GM19468 (cell line): ENCODE measurements at regions not wholly inside any gene's neighbourhood (a gene's known extent, or its start where the extent isn't known, plus 50 kb on each side); places are given as distances from the start of the nearest gene placed in this dataset.
"Not testable (repeated sequence)": the region's sequence is repeated elsewhere in the genome, so short reads cannot be mapped to it uniquely, and the experiment has no call there.

Source experiments
- ATAC-seq: cut with Tn5 transposase; IDR thresholded peaks from one replicate; pipeline ENCODE4 v1.9.1; 2021; ENCODE audit warnings: mild to moderate bottlenecking, moderate library complexity, moderate number of reproducible peaks; ENCODE audit not compliant: unreplicated experiment; ENCODE audit errors: extremely low read depth

DNA sequence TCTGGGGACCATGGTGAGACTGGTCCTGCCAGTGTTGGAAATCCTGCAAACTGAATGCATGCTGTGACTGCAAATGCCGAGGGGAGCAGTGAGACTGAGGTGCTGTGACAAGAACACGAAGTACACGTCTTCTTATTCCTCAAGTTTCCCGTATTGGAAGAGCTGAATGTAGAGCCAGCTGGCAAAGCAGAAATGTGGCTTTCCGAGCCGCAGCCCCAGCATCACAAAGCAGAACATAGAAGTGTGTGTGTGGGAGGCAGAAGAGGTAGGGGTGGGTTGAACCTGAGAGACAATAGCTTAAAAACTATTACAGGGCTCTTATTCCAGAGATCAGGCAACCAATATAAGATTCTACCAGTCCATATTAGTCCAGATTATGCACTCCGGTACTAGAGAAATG lies 98.8 kb downstream of the CARTPT start:
- ATAC-seq = no peak

DNA sequence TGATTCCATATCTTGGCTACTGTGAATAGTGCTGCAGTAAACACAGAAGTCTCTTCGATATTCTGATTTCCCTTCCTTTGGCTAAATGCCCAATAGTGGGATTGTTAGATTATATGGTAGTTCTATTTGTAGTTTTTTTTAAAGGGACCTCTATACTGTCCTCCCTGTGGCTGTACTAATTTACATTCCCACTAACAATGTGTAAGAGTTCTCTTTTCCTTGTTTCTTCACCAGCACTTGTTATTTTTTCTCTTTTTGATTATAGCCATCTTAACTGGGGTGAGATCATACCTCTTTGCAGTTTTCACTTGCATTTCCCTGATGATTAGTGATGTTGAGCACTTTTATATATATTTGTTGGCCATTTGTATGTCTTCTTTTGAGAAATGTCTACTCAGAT lies 102.0 kb downstream of the CARTPT start:
- no peak for ATAC-seq

DNA sequence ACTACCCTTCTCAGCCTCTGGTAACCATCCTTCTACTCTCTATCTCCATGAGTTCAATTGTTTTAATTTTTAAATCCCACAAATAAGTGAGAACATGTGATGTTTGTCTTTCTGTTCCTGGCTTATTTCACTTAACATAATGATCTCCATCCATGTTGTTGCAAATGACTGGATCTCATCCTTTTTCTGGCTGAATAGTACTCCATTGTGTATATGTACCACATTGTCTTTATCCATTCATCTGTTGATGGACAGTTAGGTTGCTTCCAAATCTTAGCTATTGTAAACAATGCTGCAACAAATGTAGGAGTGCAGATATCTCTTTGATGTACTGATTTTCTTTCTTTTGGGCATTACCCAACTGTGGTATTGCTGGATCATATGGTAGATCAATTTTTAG lies 103.0 kb downstream of the CARTPT start:
- ATAC-seq = not testable (repeated sequence)

DNA sequence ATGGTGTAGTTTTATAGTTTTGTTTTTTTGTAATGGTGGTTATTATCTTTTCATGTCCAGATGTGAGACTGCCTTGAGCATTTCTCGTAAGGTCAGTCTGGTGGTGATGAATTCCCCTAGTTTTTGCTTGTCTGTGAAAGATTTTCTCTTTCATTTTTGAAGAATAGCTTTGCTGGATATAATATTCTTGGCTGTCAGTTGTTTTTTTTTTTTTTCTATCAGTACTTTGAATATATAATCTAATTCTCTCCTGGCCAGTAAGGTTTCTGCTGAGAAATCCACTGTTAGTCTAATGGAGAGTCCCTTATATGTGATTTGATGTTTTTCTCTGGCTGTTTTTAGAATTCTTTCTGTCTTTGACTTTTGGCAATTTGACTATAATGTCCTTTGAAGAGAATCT lies 106.9 kb downstream of the CARTPT start:
- no peak for ATAC-seq

DNA sequence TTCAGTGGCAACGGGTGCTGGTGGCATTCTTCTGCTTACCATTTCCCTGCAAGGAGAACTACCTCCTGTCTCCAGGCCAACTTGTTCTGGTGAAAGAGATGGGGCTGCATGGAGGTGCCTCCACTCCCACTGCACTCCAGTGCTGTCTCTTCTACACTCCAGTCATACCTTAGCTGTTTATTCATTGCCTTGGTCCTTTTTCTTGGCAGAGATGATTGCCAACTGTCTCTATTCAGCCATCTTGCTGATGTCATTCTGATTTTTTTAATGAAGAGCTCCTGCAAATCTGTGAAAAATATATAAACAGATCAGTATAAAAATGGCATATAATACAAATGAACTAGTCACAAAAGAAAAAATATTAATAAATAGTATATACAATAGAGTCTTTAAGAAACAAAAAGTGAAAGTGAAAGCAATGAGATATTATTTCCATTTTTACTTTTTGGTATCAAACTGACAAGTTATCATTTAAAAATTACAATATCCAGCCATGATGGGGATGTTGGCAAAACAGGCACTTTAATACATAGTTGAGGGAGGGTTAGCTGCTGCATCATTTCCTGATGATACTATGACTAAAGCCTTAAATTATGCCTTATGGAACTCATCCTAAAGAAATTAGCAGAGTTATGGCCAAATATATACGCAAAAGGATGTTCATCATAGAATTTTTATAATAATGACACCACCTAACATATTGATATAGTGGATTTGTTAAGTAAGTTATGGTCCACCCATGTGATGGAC lies 109.4 kb downstream of the CARTPT start:
- no peak for ATAC-seq

DNA sequence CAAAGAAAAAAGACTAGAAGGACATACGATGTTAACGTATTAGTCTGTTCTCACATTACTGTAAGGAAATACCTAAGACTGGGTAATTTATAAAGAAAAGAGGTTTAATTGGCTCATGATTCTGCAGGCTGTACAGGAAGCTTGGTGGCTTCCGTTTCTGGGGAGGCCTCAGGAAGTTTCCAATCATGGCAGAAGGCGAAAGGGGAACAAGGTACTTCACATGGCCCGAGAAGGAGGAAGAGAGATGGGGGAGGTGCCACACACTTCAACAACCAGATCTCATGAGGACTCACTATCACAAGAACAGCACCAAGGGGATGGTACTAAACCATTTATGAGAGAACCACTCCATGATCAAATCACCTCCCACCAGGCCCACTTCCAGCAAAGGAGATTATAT lies 110.1 kb downstream of the CARTPT start:
- ATAC-seq = no peak

DNA sequence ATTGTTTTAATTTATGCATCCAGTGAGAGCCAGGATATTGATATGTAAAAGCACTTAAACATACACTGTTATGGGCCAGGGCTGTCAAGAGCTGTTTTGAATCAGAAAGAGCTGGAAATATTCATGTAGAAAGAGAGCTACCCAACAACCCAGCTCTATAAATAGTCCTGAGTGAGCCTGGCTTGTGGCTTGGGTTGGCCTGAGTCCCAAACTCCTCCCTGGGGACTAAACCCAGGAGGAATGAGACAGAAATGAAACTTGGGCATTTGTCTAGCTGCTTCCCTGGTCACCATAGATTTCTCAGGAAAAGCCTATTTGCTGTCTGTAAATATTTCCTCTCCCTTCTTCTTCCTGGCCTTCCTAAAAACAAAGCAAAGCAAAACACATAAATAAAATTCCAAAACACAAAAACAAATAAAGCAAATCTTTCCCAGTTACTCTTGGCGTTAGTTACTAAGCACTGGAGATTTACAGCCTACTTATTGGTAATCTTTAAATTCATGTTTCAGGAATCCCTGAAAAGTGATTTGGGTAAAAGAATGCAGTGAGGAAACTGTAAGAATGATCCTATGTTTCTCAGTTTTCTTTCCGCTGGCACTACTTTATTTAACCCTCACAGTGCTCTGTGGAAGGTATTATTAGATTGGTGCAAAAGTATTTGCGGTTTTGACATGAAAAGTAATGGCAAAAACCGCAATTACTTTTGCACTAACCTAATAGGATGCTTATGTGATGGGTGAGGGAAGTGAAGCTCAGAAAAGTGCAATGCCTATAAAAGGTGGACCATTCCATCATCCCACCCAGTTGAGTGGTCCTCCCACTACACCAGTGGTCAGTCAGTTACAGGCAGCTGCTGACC lies 111.8 kb downstream of the CARTPT start:
- ATAC-seq = no peak

DNA sequence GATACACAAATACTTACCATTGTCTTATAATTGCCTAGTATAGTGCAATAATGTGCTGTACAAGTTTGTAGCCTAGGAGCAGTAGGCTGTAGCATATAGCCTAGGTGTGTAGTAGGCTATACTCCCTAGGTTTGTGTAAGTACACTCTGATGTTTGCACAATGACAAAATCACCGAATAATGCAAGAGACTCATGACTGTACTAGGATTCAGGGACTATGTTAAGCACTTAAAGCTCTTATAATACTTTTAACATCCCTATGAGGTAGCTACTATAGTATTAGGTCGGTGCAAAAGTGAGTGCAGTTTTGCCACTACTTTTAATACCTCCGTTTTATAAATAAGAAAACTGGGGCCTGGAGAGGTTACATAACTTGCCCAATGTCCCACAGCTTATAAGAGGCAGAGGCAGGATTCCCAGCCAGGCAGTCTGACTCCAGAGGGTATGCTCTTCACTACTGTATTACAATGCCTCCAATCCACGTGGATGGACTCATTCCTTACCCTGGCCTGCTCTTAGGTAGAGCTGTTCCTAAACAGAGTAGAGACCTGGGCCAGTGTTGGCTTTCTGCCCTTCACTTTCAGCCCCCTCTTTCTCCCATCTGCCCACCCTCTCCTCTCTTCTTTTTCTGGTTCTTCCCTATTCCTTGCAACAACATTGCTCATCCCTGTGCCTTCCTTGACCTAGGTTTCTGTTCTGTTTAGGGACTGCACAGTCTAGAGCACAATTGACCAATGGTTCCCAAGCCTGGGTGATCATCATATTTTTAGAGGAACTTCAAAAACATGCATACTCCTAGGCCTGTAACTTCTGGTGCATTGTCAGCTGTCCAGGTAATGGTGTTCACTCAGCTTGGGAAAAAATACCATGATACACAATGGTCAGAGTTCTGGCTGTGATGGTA lies 114.0 kb downstream of the CARTPT start:
- ATAC-seq = no peak

DNA sequence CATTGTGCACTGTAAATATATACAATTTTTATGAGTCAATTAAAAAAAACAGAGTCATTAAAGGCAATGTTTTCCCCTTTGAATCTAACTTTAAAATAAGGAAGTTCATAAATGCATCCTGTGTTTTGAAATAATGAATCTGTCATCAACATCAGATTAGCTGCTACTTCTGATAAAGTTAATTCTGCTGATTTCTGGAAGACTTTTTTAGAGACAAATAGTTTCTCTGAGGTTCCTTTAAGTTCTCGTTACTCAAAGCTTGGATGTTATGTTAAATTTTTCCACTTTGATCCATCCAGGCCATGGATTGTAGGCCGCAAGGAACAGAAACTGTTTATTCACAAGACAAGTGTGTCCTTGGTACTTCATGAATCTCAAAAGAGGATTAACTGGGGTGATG lies 115.5 kb downstream of the CARTPT start:
- no peak for ATAC-seq

DNA sequence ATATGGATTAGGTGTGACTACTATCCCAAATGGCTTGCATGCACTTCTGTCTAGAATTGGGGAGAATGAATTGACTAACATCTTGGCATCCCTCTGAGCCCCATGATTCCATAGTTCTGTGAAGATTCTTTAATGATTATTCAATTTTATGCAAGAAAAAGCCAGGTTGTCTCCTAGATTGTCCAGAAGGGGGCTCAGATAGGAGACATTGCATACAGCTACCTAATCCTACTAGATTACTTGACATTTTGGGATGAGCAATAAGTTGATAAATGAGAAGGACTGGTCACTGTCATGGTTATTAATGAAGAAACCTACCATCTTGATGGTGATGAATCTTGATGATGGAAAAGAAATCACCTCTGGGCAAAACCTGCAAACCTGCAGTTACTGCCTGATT lies 117.0 kb downstream of the CARTPT start:
- ATAC-seq = no peak

DNA sequence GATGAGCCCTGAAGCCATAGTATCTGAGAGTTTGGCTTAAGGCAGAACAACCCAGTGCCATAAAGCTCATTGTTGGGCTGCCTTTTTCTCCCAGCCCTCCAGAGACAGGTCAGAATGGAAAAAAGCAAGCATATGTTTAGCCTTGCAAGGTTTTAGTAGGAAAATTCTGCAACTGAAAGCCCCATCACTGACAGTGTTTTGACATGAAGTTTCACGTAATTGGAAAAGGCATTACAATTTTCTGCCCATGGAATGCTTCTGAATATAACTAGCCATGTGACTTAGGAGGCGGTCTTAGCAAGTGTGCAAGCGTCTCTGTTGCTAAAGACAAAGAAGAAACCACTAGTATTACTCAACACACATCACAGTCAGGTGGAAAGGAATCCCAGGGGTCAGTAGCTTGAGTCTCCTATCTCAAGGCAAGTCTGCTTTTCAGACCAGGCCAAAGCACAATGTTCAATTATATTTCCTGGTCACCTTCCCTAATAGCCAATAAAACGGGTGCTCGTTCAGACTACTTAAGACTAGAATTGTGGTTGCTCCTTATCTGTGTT lies 117.6 kb downstream of the CARTPT start:
- no peak for ATAC-seq

DNA sequence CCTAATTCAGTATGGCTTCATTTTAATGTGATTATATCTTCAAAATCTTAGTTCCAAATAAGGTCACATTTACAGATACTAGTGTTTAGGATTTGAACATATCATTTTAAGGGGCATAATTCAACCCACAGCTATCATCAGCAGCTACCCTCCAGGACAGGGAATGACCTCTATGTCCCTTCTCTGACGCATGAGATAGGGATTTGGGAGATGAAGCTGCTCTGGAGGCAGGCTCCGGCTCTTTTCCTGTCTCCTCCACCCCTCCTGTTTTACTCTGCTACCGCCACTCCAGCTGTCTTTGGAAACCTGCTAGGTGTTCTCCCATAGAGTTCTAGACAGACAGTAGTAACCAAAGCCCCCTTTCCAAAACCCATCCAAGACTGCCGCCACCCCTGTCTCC lies 119.2 kb downstream of the CARTPT start:
- no peak for ATAC-seq

DNA sequence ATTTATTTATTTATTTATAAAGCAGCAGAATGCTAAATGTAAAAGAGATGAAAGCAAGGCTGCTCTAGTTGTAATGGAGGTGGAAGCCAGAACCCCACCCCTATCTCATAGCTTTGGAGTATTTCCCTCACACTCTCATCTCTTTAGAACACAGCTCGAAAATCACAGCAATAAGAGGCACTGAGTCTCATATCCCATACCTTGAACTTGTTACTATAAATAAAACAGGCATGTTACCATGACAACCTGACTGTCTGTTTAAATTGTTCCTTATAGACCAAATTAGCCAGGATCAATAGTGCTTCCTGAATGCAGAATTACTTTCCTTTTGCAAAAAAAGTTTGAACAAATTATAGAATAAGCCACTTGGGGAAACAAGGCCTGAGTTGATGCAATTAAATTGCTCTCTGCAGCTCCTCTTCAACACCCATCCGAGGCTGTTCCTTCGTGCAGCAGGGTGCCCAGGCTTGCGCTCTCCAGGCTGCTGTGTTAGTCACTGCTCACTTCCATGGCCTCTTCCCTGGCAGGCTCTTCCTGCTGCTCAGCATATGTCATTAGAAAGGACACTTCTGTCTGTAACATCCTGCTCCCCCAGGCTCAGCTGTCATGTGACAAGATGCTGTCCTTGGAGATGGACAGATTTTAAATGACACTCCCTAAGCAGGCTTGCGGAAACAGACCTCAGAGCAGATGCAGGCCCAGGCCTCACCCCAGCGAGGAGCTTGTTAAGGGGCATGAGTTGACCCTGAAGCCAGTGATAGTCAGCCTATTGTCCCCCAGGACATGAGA lies 120.2 kb downstream of the CARTPT start:
- no peak for ATAC-seq

DNA sequence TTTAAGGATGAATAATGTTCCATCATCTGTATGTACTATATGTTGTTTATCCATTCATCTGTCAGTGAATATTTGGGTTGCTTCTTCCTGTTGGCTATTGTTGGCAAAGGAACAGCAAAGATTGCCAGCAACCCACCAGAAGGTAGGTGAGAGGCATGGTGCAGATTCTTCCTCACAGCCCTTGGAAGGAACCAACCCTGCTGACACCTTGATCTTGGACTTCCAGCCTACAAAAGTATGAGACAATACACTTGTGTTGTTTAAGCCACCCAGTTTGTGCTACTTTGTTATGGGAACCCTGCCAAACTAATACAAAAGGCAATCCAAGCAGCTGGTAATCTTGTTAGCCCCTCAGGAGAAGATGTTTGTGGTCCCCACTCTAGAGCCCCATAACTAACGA lies 122.0 kb downstream of the CARTPT start:
- ATAC-seq = no peak

DNA sequence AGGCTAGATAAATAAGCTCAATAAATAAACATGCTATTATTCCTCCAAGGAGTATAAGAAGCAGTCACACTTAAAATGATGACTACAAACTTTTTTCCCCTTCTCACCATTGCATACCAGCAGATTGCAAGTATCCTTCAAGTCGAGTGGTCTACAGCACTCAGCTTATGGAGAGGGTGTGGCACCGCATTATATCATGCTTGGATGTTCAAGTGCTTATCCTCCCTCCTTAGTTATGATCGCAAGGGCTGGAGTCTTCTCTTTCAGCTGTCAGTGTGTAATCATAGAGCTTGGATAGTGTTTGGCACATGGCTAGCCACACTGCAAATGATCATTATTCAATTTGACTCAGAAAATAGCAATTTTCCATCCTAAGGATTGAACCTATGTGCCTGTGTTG lies 124.0 kb downstream of the CARTPT start:
- no peak for ATAC-seq

DNA sequence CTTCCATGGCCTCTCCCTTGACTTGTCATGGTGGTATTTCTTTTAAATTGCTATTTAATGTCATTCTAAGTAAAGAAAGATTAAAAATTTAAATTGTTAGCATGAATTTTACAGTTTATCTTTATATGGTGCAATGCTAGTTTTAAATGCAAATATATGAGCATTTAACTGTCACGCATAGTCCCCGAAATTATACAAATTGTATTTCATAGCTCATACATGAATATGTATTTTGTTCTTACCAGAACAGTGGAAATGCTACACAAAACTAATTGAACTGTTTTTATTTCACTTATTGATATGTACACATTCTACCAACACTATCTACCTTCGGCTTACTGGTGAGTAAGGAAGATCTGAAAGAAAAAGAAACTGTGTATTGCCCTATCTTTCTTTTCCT lies 125.8 kb downstream of the CARTPT start:
- ATAC-seq = no peak

DNA sequence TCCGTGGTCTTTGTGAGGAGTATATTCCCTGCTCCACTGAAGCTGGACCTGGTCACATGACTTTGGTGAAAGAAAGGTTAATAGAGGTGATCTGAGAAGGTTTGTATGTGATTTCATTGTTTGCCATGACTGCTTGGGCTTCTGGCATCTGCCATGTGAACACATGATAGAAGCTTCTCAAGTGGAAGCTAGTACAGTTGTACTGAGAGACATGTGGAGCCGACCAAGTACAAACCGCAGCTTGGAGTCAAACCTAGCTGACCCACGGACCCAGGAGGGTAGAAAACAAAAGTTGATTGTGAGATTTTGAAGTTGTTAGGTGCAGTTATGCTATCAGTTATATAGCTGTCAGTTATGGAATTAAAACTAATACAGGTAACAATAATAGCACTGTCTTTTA lies 140.4 kb downstream of the CARTPT start:
- ATAC-seq = no peak

DNA sequence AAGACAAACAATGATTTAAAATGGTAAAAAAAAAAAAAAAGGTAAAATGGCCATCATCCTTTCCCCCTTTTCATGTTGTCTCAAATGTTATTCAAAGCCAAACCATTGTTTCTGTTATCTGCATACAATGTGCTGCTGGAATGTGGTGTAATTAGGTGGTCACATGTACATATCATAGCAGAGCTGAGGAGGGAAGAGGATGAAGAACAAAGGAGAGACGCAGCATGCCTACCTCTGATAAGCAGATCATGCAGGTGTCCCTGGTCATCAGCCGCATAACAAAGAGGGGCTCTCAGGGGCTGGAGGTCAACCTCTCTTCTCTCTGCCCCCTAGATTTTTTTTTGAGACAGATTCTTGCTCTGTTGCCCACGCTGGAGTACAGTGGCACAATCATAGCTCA lies 141.0 kb downstream of the CARTPT start:
- no peak for ATAC-seq

DNA sequence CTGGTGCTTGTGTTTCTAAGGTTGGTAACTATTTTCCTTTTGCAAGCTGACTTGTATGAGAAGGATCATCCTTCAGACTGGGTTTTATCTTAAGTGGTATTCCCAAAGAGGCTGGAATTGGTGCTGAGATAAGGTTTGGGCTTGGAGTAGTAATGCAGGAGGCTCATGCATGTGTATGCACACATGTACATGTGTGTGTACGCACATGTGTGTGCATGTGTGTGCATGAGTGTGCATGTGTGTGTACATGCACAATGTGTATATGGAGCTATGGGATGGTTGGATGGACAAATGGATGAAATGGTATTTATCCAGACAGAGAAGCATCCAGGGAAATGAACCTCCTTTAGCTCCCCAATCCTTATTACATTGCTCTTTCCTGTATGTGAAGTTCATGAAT lies 142.6 kb downstream of the CARTPT start:
- no peak for ATAC-seq

DNA sequence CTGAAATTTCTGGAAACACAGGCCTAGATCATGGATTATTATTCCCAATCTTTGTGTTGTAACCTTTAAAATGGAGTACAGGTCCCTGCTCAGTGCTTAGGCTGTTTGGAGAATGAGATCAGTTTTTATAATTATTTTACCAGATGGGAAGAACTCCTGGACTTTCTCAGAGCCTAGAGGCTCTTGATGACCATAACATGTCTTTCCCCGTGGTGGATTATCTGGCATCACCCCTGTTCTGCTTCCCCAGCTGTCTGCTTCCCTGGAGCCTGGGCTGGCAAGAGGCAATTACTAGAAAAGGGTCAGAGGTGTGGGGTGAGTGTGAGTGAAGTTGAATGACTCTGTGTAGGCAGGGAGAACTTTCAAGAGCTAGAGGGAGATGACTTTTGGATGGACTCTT lies 143.0 kb downstream of the CARTPT start:
- ATAC-seq = no peak
